A549 (cell line): ENCODE measurements at regions not wholly inside any gene's neighbourhood (a gene's known extent, or its start where the extent isn't known, plus 50 kb on each side); places are given as distances from the start of the nearest gene placed in this dataset.

Experiments
- ATAC-seq, 2 experiments: fragments of 200-7000 bp in 1 of 2; fragments of >200 bp in 1 of 2; cut with Nextera tagmentation in 1 of 2; cut with Tn5 transposase in 1 of 2; 3 replicates each; pipeline versions ENCODE4 v1.8.0 to v1.9.1; 2018 to 2020; ENCODE audit warnings: mild to moderate bottlenecking in 1 of 2, moderate library complexity in 1 of 2
- CTCF ChIA-PET: fragments of 300-600 bp; sonication (Branson Sonifier 250); formaldehyde crosslinking; extraction: SDS; loops from one replicate; lab custom pipeline; 2021; ENCODE audit warnings: antibody characterized with exemption, inconsistent platforms; lab: Yijun Ruan, JAX
- POLR2A ChIA-PET: fragments of 350-600 bp; formaldehyde crosslinking; extraction: SDS; loops from one replicate; lab custom pipeline; 2021; ENCODE audit warnings: antibody characterized with exemption, inconsistent platforms; lab: Yijun Ruan, JAX
- DNase-seq, 2 experiments: peaks; one replicate each; pipeline versions ENCODE4 v3.0.0 to v3.0.0-alpha.2; 2011 to 2016; ENCODE audit warnings: low read depth in 1 of 2, low spot score in 1 of 2
- FAIRE-seq: peaks from 2 replicates; lab custom pipeline; 2011; peaks lifted over from hg19 to GRCh38; lab: Jason Lieb, UNC
- H3K27ac ChIP-seq, 2 experiments: fragments of >200 bp; sonication (Bioruptor Twin); formaldehyde crosslinking; 3 replicates each; pipeline ENCODE4 v1.5.1; 2016 to 2017
- H3K4me1 ChIP-seq: fragments of >200 bp; sonication (Bioruptor Twin); formaldehyde crosslinking; 3 replicates; pipeline ENCODE4 v1.6.1; 2016
- H3K4me2 ChIP-seq: fragments of >200 bp; sonication (Bioruptor Twin); formaldehyde crosslinking; 3 replicates; pipeline ENCODE4 v1.6.1; 2016
- H3K4me3 ChIP-seq: fragments of >200 bp; sonication (Bioruptor Twin); formaldehyde crosslinking; 3 replicates; pipeline ENCODE4 v1.5.1; 2016
- H3K9me3 ChIP-seq: fragments of >200 bp; sonication (Bioruptor Twin); formaldehyde crosslinking; 3 replicates; pipeline ENCODE4 v1.6.1; 2016
- ATOH8 ChIP-seq: fragments of 250-450 bp; sonication (Bioruptor Pico); IDR thresholded peaks from 2 replicates; pipeline ENCODE4 v1.5.0; 2020; ENCODE audit warnings: low read depth, mild to moderate bottlenecking, moderate library complexity
- CBX2 ChIP-seq: fragments of 200-600 bp; sonication (generic); IDR thresholded peaks from 2 replicates; pipeline ENCODE4 v1.6.1; 2016; ENCODE audit warnings: low read depth, mild to moderate bottlenecking, borderline replicate concordance
- CHD4 ChIP-seq: fragments of 200-600 bp; sonication (generic); IDR thresholded peaks from 2 replicates; pipeline ENCODE4 v1.6.1; 2016; ENCODE audit warnings: antibody characterized with exemption, mild to moderate bottlenecking, borderline replicate concordance
- E2F6 ChIP-seq: IDR thresholded peaks from 2 replicates; pipeline ENCODE4 v1.6.1; 2012; ENCODE audit warnings: low read depth, borderline replicate concordance
- EHMT2 ChIP-seq: fragments of 200-600 bp; sonication (generic); IDR thresholded peaks from 2 replicates; pipeline ENCODE4 v1.6.1; 2016; ENCODE audit warnings: antibody characterized with exemption, low read depth, mild to moderate bottlenecking, moderate library complexity
- ELK1 ChIP-seq: fragments of 150-350 bp; IDR thresholded peaks from 2 replicates; pipeline ENCODE4 v1.6.1; 2014; ENCODE audit warnings: low read depth, mild to moderate bottlenecking, low read length
- FOSB ChIP-seq: fragments of 250-450 bp; sonication (Bioruptor Pico); IDR thresholded peaks from 2 replicates; pipeline ENCODE4 v1.5.0; 2020; ENCODE audit warnings: mild to moderate bottlenecking, moderate library complexity
- HEYL ChIP-seq: fragments of 250-450 bp; sonication (Bioruptor Pico); IDR thresholded peaks from 2 replicates; pipeline ENCODE4 v1.8.0; 2021; ENCODE audit warnings: mild to moderate bottlenecking, moderate library complexity
- HMGXB4 ChIP-seq: fragments of 250-450 bp; sonication (Bioruptor Pico); IDR thresholded peaks from 2 replicates; pipeline ENCODE4 v1.5.0; 2021; ENCODE audit warnings: mild to moderate bottlenecking, moderate library complexity, borderline replicate concordance
- JUNB ChIP-seq: fragments of >200 bp; sonication (Bioruptor Twin); formaldehyde crosslinking; IDR thresholded peaks from 2 replicates; pipeline ENCODE4 v1.6.1; 2016
- KDM1A ChIP-seq: fragments of 200-600 bp; sonication (generic); IDR thresholded peaks from 2 replicates; pipeline ENCODE4 v1.6.1; 2016; ENCODE audit warnings: low read depth, mild to moderate bottlenecking
- MAFK ChIP-seq: fragments of 450-650 bp; IDR thresholded peaks from 2 replicates; pipeline ENCODE4 v1.6.1; 2014; ENCODE audit not compliant: partially characterized antibody
- MAZ ChIP-seq: fragments of 150-350 bp; IDR thresholded peaks from 2 replicates; pipeline ENCODE4 v1.6.1; 2014; ENCODE audit warnings: antibody characterized with exemption, low read depth, low read length, borderline replicate concordance
- NFE2L2 ChIP-seq: fragments of 150-350 bp; conservative IDR thresholded peaks from 2 replicates; pipeline ENCODE4 v1.6.1; 2014; ENCODE audit warnings: low read length
- PBX3 ChIP-seq: IDR thresholded peaks from 2 replicates; pipeline ENCODE4 v1.6.1; 2012
- PHF8 ChIP-seq: fragments of 200-600 bp; sonication (generic); IDR thresholded peaks from 2 replicates; pipeline ENCODE4 v1.6.1; 2016; ENCODE audit warnings: low read depth, mild to moderate bottlenecking, antibody characterized with exemption, moderate library complexity, borderline replicate concordance
- POLR2AphosphoS2 ChIP-seq: conservative IDR thresholded peaks from 2 replicates; pipeline ENCODE4 v1.6.1; 2012; ENCODE audit warnings: low read length, improper control_type of control experiment, inconsistent platforms
- RAD21 ChIP-seq, 2 experiments: fragments of >200 bp in 1 of 2; sonication (Bioruptor Twin) in 1 of 2; formaldehyde crosslinking in 1 of 2; IDR thresholded peaks in 1 of 2; conservative IDR thresholded peaks in 1 of 2; 2 replicates in 1 of 2; 3 replicates in 1 of 2; pipeline ENCODE4 v1.6.1; 2012 to 2018; ENCODE audit warnings: inconsistent platforms in 1 of 2
- RCOR1 ChIP-seq: fragments of 150-350 bp; IDR thresholded peaks from 2 replicates; pipeline ENCODE4 v1.6.1; 2014; ENCODE audit warnings: antibody characterized with exemption, low read length, low read depth
- SMC3 ChIP-seq: fragments of >200 bp; sonication (Bioruptor Twin); formaldehyde crosslinking; IDR thresholded peaks from 3 replicates; pipeline ENCODE4 v1.6.1; 2018; ENCODE audit warnings: inconsistent platforms
- SREBF2 ChIP-seq: fragments of 450-650 bp; IDR thresholded peaks from 2 replicates; pipeline ENCODE4 v1.6.1; 2014; ENCODE audit warnings: mild to moderate bottlenecking, moderate library complexity
- ZC3H11A ChIP-seq: fragments of 450-650 bp; IDR thresholded peaks from 2 replicates; pipeline ENCODE4 v1.6.1; 2014; ENCODE audit warnings: antibody characterized with exemption, mild to moderate bottlenecking
- WGBS: methylation state at CpG from one replicate; pipeline ENCODE4 v1.1.6; 2017; ENCODE audit errors: missing lambda C conversion rate; 5-methylcytosine and 5-hydroxymethylcytosine counted together

GRCh38 chr10:4329225-4329624 is 496.8 kb upstream of the AKR1E2 start:
- POLR2A ChIA-PET = no interaction called here
- FAIRE-seq = no peak
- WGBS = 91% methylated on average over 3 of the region's 3 CpGs

GRCh38 chr10:4326647-4327046 is 499.4 kb upstream of the AKR1E2 start:
- 85% methylated on average over 5 of the region's 5 CpGs for WGBS
- POLR2A ChIA-PET = no interaction called here
- DNase-seq = no peak
- Histone ChIP-seq H3K27ac (no peak overlapping the region), H3K4me2 (no peak overlapping the region), H3K4me1 (no peaks in the 10 kb centered on the region), H3K9me3 (no peaks in the 10 kb centered on the region), H3K4me3 (no peak overlapping the region)
- ATAC-seq = no peak
- TF ChIP-seq MAZ (no peak), PBX3 (no peak), RAD21 (conservative IDR thresholded peaks at IDR 0.05 in 1 of 2, IDR thresholded peaks at IDR 0.05 in 1 of 2) (no peak), POLR2AphosphoS2 (no peak), HMGXB4 (CRISPR knock-in tag) (no peak), EHMT2 (no peak), JUNB (no peak), SREBF2 (no peak), ATOH8 (CRISPR knock-in tag) (no peak)
- no peak for FAIRE-seq
- CTCF ChIA-PET = no interaction called here

More at GRCh38 chr10:4329225-4329624, 496.8 kb upstream of the AKR1E2 start:
- H3K4me2 ChIP-seq = no peak overlapping the region
- H3K4me3 ChIP-seq = no peak overlapping the region
- TF ChIP-seq E2F6 (no peak), KDM1A (no peak), CHD4 (no peak), HEYL (no peak), SMC3 (no peak), ZC3H11A (no peak), MAFK (no peak)
- DNase-seq = no peak
- H3K4me1 ChIP-seq = no peaks in the 10 kb centered on the region
- no peak overlapping the region for H3K27ac ChIP-seq
- peaks cover 6% of the 10 kb centered on the region; the same call in 2 of the 3 replicates for H3K9me3 ChIP-seq
- no peak for ATAC-seq
- CTCF ChIA-PET = no interaction called here

GRCh38 chr10:4319870-4320367 is 506.1 kb upstream of the AKR1E2 start:
- no peak overlapping the region for H3K4me2 ChIP-seq
- no peak for DNase-seq
- TF ChIP-seq FOSB (CRISPR knock-in tag) (no peak), NFE2L2 (no peak), PHF8 (no peak), RCOR1 (no peak), CBX2 (no peak), ELK1 (no peak)
- TF ChIP-seq, all 56 proteins: peak for 0
- POLR2A ChIA-PET = no interaction called here
- H3K4me3 ChIP-seq = no peak overlapping the region
- no peak; a peak in 1 of 6 replicates for ATAC-seq
- 67% methylated on average over 8 of the region's 8 CpGs for WGBS
- CTCF ChIA-PET = no interaction called here
- no peaks in the 10 kb centered on the region for H3K9me3 ChIP-seq
- no peak for FAIRE-seq
- H3K27ac ChIP-seq = no peak overlapping the region
- H3K4me1 ChIP-seq = no peaks in the 10 kb centered on the region
